Loucy (cell line): ENCODE measurements at regions not wholly inside any gene's neighbourhood (a gene's known extent, or its start where the extent isn't known, plus 50 kb on each side); places are given as distances from the start of the nearest gene placed in this dataset.
"Not testable (repeated sequence)": the region's sequence is repeated elsewhere in the genome, so short reads cannot be mapped to it uniquely, and the experiment has no call there.

Experiments used
- H2AFZ ChIP-seq: fragments of 200-600 bp; sonication (generic); 2 replicates; pipeline ENCODE4 v1.6.0; 2016; ENCODE audit warnings: antibody characterized with exemption, mild to moderate bottlenecking, low read length, moderate library complexity
- H3F3A ChIP-seq: fragments of 200-600 bp; 2 replicates; pipeline ENCODE4 v1.6.0; 2016; ENCODE audit warnings: antibody characterized with exemption, low read depth, mild to moderate bottlenecking
- H3K27me3 ChIP-seq: fragments of 200-600 bp; sonication (generic); 2 replicates; pipeline ENCODE4 v1.6.1; 2014; ENCODE audit warnings: low read length, mild to moderate bottlenecking; ENCODE audit not compliant: insufficient read depth, poor library complexity, severe bottlenecking
- H3K36me3 ChIP-seq: fragments of 200-600 bp; sonication (generic); 2 replicates; pipeline ENCODE4 v1.6.1; 2016; ENCODE audit warnings: low read length; ENCODE audit not compliant: insufficient read depth
- H3K4me1 ChIP-seq: fragments of 200-600 bp; sonication (generic); 2 replicates; pipeline ENCODE4 v1.5.1; 2014; ENCODE audit warnings: low read length, mild to moderate bottlenecking; ENCODE audit not compliant: insufficient read depth, poor library complexity, severe bottlenecking
- H3K4me2 ChIP-seq: fragments of 200-600 bp; sonication (generic); 2 replicates; pipeline ENCODE4 v1.6.0; 2014; ENCODE audit warnings: antibody characterized with exemption, low read length, low read depth, mild to moderate bottlenecking; ENCODE audit not compliant: poor library complexity, severe bottlenecking
- H3K4me3 ChIP-seq: fragments of 200-600 bp; sonication (generic); 2 replicates; pipeline ENCODE4 v1.5.1; 2014; ENCODE audit warnings: low read length, mild to moderate bottlenecking, mixed read lengths; ENCODE audit not compliant: poor library complexity, severe bottlenecking
- H3K79me2 ChIP-seq: fragments of 200-600 bp; sonication (generic); 2 replicates; pipeline ENCODE4 v1.6.1; 2014; ENCODE audit warnings: low read length; ENCODE audit not compliant: insufficient read depth
- H3K9ac ChIP-seq: fragments of 200-600 bp; sonication (generic); 2 replicates; pipeline ENCODE4 v1.6.0; 2014; ENCODE audit warnings: mild to moderate bottlenecking, low read depth, low read length, moderate library complexity; ENCODE audit not compliant: poor library complexity, severe bottlenecking
- H3K9me2 ChIP-seq: fragments of 200-600 bp; sonication (generic); replicated peaks from 2 replicates; pipeline ENCODE4 v1.6.1; 2016; ENCODE audit warnings: low read depth, low read length, mixed read lengths
- H3K9me3 ChIP-seq: fragments of 200-600 bp; sonication (generic); 2 replicates; pipeline ENCODE4 v1.6.1; 2014; ENCODE audit warnings: mild to moderate bottlenecking, antibody characterized with exemption, low read length, low read depth; ENCODE audit not compliant: insufficient read depth
- H4K20me1 ChIP-seq: fragments of 200-600 bp; sonication (generic); 2 replicates; pipeline ENCODE4 v1.6.0; 2014; ENCODE audit warnings: antibody characterized with exemption, low read length, mild to moderate bottlenecking; ENCODE audit not compliant: insufficient read depth, poor library complexity, severe bottlenecking
- EZH2phosphoT487 ChIP-seq: fragments of 200-600 bp; IDR thresholded peaks from 2 replicates; pipeline ENCODE4 v1.6.1; 2018; ENCODE audit warnings: antibody characterized with exemption, mild to moderate bottlenecking, moderate library complexity, borderline replicate concordance
- TF ChIP-seq, protein P1 (sequence below): fragments of 200-600 bp; sonication (generic); conservative IDR thresholded peaks from 2 replicates; pipeline ENCODE4 v1.5.1; 2014; ENCODE audit warnings: mild to moderate bottlenecking, antibody characterized with exemption, low read length

- no peak for TF ChIP-seq EZH2phosphoT487
- TF ChIP-seq, protein P1, sequence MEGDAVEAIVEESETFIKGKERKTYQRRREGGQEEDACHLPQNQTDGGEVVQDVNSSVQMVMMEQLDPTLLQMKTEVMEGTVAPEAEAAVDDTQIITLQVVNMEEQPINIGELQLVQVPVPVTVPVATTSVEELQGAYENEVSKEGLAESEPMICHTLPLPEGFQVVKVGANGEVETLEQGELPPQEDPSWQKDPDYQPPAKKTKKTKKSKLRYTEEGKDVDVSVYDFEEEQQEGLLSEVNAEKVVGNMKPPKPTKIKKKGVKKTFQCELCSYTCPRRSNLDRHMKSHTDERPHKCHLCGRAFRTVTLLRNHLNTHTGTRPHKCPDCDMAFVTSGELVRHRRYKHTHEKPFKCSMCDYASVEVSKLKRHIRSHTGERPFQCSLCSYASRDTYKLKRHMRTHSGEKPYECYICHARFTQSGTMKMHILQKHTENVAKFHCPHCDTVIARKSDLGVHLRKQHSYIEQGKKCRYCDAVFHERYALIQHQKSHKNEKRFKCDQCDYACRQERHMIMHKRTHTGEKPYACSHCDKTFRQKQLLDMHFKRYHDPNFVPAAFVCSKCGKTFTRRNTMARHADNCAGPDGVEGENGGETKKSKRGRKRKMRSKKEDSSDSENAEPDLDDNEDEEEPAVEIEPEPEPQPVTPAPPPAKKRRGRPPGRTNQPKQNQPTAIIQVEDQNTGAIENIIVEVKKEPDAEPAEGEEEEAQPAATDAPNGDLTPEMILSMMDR: no peak
- Histone ChIP-seq H3K9me3 (no peaks in the 10 kb centered on the region), H3K4me1 (no peaks in the 10 kb centered on the region), H3K9me2 (no peaks in the 10 kb centered on the region), H4K20me1 (no peaks in the 10 kb centered on the region), H2AFZ (no peak overlapping the region), H3K9ac (no peak overlapping the region), H3K4me2 (no peak overlapping the region), H3K4me3 (no peak overlapping the region), H3F3A (no peaks in the 10 kb centered on the region), H3K79me2 (no peaks in the 10 kb centered on the region), H3K36me3 (no peaks in the 10 kb centered on the region), H3K27me3 (no peaks in the 10 kb centered on the region)
These were observed 1251.7 kb upstream of the RAG2 start for GRCh38 chr11:37849706-37850105.

DNA sequence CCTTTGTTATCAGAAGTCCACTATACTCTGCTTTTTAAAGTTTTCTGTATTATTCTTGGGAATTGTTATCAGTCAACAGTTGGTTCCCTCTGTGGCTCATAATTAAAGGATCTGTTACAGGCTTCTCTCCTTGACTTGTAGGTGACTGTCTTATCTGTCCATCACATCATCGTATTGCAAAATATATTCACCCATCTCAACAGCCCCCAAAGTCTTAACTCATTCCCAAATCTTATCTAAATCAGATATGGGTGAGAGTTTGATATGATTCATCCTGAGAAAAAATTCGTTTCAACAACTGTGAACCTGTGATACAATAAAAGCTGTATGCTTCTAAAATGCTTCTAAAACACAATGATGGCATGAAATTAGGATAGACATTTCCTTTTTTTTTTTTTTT is 1245.6 kb upstream of the RAG2 start:
- no peaks in the 10 kb centered on the region for H3K27me3 ChIP-seq
- H3K9me2 ChIP-seq: no peaks in the 10 kb centered on the region
- no peak for TF ChIP-seq EZH2phosphoT487
- TF ChIP-seq, protein P1: no peak
- H3K4me2 ChIP-seq: no peak overlapping the region
- no peaks in the 10 kb centered on the region for H3F3A ChIP-seq
- H3K9me3 ChIP-seq: no peaks in the 10 kb centered on the region
- no peaks in the 10 kb centered on the region for H4K20me1 ChIP-seq
- H3K79me2 ChIP-seq: no peaks in the 10 kb centered on the region
- H2AFZ ChIP-seq: no peak overlapping the region
- no peak overlapping the region for H3K9ac ChIP-seq
- H3K36me3 ChIP-seq: no peaks in the 10 kb centered on the region
- H3K4me3 ChIP-seq: no peak overlapping the region
- no peaks in the 10 kb centered on the region for H3K4me1 ChIP-seq

DNA sequence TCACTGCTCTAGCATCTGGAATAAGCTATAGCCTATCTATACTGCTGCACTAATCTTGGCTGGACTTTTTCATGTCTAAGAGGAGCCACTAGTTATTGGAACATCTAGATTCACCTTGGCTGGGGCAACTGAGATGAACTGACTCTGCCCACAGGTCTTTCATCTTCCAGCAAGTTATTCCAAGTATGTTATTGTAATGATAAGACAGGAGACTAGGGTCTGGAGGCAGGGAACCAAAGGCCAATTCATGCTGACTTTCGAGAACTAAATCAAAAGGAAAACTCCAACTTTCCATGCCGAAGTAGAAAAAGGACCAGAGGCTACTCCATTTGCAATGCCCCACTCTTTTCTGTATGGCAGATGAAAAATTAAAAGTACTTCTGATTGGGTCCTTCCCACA is 1243.0 kb upstream of the RAG2 start:
- Histone ChIP-seq H3K27me3 (no peaks in the 10 kb centered on the region), H3K4me1 (no peaks in the 10 kb centered on the region), H3K36me3 (no peaks in the 10 kb centered on the region), H3K4me2 (no peak overlapping the region), H3F3A (no peaks in the 10 kb centered on the region), H4K20me1 (no peaks in the 10 kb centered on the region), H2AFZ (no peak overlapping the region), H3K9ac (no peak overlapping the region), H3K9me3 (no peaks in the 10 kb centered on the region), H3K9me2 (no peaks in the 10 kb centered on the region), H3K79me2 (no peaks in the 10 kb centered on the region), H3K4me3 (no peak overlapping the region)
- TF ChIP-seq, protein P1: no peak
- TF ChIP-seq EZH2phosphoT487: no peak

DNA sequence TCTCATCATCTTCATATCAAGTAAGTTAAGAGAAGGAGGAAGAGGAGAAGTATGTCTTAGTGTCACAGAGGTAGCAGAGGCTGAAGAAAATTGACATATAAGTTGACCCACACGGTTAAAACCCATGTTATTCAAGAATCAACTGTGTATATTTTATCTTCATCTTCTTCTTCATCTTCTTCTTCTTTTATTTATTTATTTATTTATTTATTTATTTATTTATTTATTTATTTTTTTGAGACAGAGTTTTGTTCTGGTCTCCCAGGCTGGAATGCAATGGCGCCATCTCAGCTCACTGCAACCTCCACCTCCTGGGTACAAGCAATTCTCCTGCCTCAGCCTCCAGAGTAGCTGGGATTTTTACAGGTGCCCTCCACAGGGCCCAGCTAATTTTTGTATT is 1242.3 kb upstream of the RAG2 start:
- H3F3A ChIP-seq, H2AFZ ChIP-seq, H4K20me1 ChIP-seq, H3K79me2 ChIP-seq, H3K9me2 ChIP-seq, H3K9me3 ChIP-seq, H3K27me3 ChIP-seq, H3K4me2 ChIP-seq, H3K36me3 ChIP-seq, H3K4me1 ChIP-seq, H3K9ac ChIP-seq, H3K4me3 ChIP-seq: not testable (repeated sequence)
